HepG2 (cell line): ENCODE measurements at regions not wholly inside any gene's neighbourhood (a gene's known extent, or its start where the extent isn't known, plus 50 kb on each side); places are given as distances from the start of the nearest gene placed in this dataset.

Experiments
- AKNA ChIP-seq: sonication (generic); formaldehyde crosslinking; IDR thresholded peaks from 2 replicates; pipeline ENCODE4 v1.4.0; 2020; ENCODE audit warnings: missing genetic modification reagents, borderline replicate concordance
- CHCHD3 ChIP-seq: sonication (generic); formaldehyde crosslinking; IDR thresholded peaks from 2 replicates; pipeline ENCODE4 v1.8.0; 2022; ENCODE audit warnings: mild to moderate bottlenecking, missing genetic modification reagents, moderate library complexity
- ETV5 ChIP-seq: IDR thresholded peaks from 2 replicates; pipeline ENCODE4 v1.6.1; 2018; ENCODE audit warnings: missing biosample characterization, missing genetic modification reagents, inconsistent platforms, borderline replicate concordance
- HNF4A ChIP-seq: sonication (generic); formaldehyde crosslinking; IDR thresholded peaks from 2 replicates; pipeline ENCODE4 v1.4.0; 2020; ENCODE audit warnings: missing genetic modification reagents
- IRF1 ChIP-seq: sonication (generic); formaldehyde crosslinking; IDR thresholded peaks from 2 replicates; pipeline ENCODE4 v1.4.0; 2020; ENCODE audit warnings: low read depth, mild to moderate bottlenecking, missing genetic modification reagents
- KDM4B ChIP-seq: sonication (generic); formaldehyde crosslinking; IDR thresholded peaks from 2 replicates; pipeline ENCODE4 v1.4.0; 2020; ENCODE audit warnings: missing genetic modification reagents
- MTF1 ChIP-seq: sonication (generic); formaldehyde crosslinking; IDR thresholded peaks from 2 replicates; pipeline ENCODE4 v1.5.0; 2020; ENCODE audit warnings: missing genetic modification reagents
- MYC ChIP-seq: sonication (generic); formaldehyde crosslinking; IDR thresholded peaks from 2 replicates; pipeline ENCODE4 v1.9.0; 2021; ENCODE audit warnings: missing genetic modification reagents, borderline replicate concordance
- PCBP1 ChIP-seq: fragments of 200-400 bp; formaldehyde crosslinking; IDR thresholded peaks from 2 replicates; pipeline ENCODE4 v1.6.1; 2017; ENCODE audit warnings: mild to moderate bottlenecking, low read depth, low read length, borderline replicate concordance
- RELA ChIP-seq: sonication (generic); formaldehyde crosslinking; IDR thresholded peaks from 2 replicates; pipeline ENCODE4 v1.4.0; 2020; ENCODE audit warnings: missing genetic modification reagents
- SALL1 ChIP-seq: sonication (generic); formaldehyde crosslinking; IDR thresholded peaks from 2 replicates; pipeline ENCODE4 v1.8.0; 2022; ENCODE audit warnings: mild to moderate bottlenecking, missing genetic modification reagents
- SAP130 ChIP-seq: IDR thresholded peaks from 2 replicates; pipeline ENCODE4 v1.6.1; 2016; ENCODE audit warnings: low read depth
- SIN3A ChIP-seq: IDR thresholded peaks from 2 replicates; pipeline ENCODE4 v1.6.1; 2011; ENCODE audit warnings: low read depth, mild to moderate bottlenecking, control low read depth, low read length, borderline replicate concordance
- TCF12 ChIP-seq, 2 experiments: fragments of 450-650 bp in 1 of 2; sonication (generic) in 1 of 2; formaldehyde crosslinking in 1 of 2; IDR thresholded peaks; 2 replicates each; pipeline versions ENCODE4 v1.6.1 to v1.8.0; 2017 to 2022; ENCODE audit warnings: antibody characterized with exemption in 1 of 2, mild to moderate bottlenecking in 1 of 2, missing genetic modification reagents in 1 of 2, moderate library complexity in 1 of 2
- TFE3 ChIP-seq: IDR thresholded peaks from 2 replicates; pipeline ENCODE4 v1.6.1; 2016
- ZFP41 ChIP-seq: sonication (generic); formaldehyde crosslinking; IDR thresholded peaks from 2 replicates; pipeline ENCODE4 v1.4.0; 2020; ENCODE audit warnings: mild to moderate bottlenecking, missing genetic modification reagents, borderline replicate concordance
- ZFX ChIP-seq: sonication (generic); formaldehyde crosslinking; IDR thresholded peaks from 2 replicates; pipeline ENCODE4 v1.4.0; 2020; ENCODE audit warnings: mild to moderate bottlenecking, low read depth, missing genetic modification reagents, moderate library complexity
- ZNF253 ChIP-seq: sonication (generic); formaldehyde crosslinking; IDR thresholded peaks from 2 replicates; pipeline ENCODE4 v1.8.0; 2022; ENCODE audit warnings: mild to moderate bottlenecking, missing genetic modification reagents, borderline replicate concordance
- ZNF558 ChIP-seq: sonication (generic); formaldehyde crosslinking; IDR thresholded peaks from 2 replicates; pipeline ENCODE4 v1.9.0; 2022; ENCODE audit warnings: mild to moderate bottlenecking, missing genetic modification reagents, borderline replicate concordance

GRCh38 chr1:67572594-67573221, 112.3 kb upstream of the GADD45A start (continued):
- no peak for TF ChIP-seq AKNA (CRISPR knock-in tag)
- no peak for TF ChIP-seq ZNF558 (CRISPR knock-in tag)
- TF ChIP-seq SALL1 = peak; percentile 62
- peak; percentile 45; the same call in 1 of the 2 replicates for TF ChIP-seq MYC (CRISPR knock-in tag)
- no peak for TF ChIP-seq KDM4B (CRISPR knock-in tag)
- no peak for TF ChIP-seq ZFP41
- no peak for TF ChIP-seq IRF1 (CRISPR knock-in tag)
- TF ChIP-seq ETV5 (CRISPR knock-in tag) = no peak
- TF ChIP-seq MTF1 (CRISPR knock-in tag) = no peak
- peak; percentile 53 for TF ChIP-seq HNF4A
- TF ChIP-seq ZNF253 = no peak
- TF ChIP-seq PCBP1 = 0 out of 2 replicates have a peak, but pooled peaks have one; percentile 14
- TF ChIP-seq TCF12 (IDR thresholded peaks at IDR 0.05) = no peak
- TF ChIP-seq TCF12 (CRISPR knock-in tag; IDR thresholded peaks at IDR 0.05) = 0 out of 2 replicates have a peak, but pooled peaks have one; percentile 40
- no peak; the same call in 1 of the 2 replicates for TF ChIP-seq ZFX (CRISPR knock-in tag)
- TF ChIP-seq CHCHD3 (CRISPR knock-in tag) = no peak
- TF ChIP-seq TFE3 (CRISPR knock-in tag) = peak; percentile 37; the same call in 1 of the 2 replicates
- peak; percentile 47; the same call in 1 of the 2 replicates for TF ChIP-seq SAP130
- no peak for TF ChIP-seq RELA (CRISPR knock-in tag)
- no peak for TF ChIP-seq SIN3A
